Nephron progenitor cell (in vitro differentiated cells): ENCODE measurements at regions not wholly inside any gene's neighbourhood (a gene's known extent, or its start where the extent isn't known, plus 50 kb on each side); places are given as distances from the start of the nearest gene placed in this dataset.

Experiments used
- DNase-seq: peaks from one replicate; pipeline ENCODE4 v3.0.0; 2021
- H3K27ac Mint-ChIP-seq: 2 replicates; pipeline ENCODE4 v1.8.0; 2021; ENCODE audit warnings: mild to moderate bottlenecking, moderate library complexity, mixed read lengths
- H3K27me3 Mint-ChIP-seq: 2 replicates; pipeline ENCODE4 v1.8.0; 2021; ENCODE audit warnings: mild to moderate bottlenecking, low read depth, mixed read lengths; ENCODE audit not compliant: poor library complexity
- H3K36me3 Mint-ChIP-seq: 2 replicates; pipeline ENCODE4 v1.8.0; 2021; ENCODE audit warnings: low read depth, mixed read lengths
- H3K4me1 Mint-ChIP-seq: 2 replicates; pipeline ENCODE4 v1.8.0; 2021; ENCODE audit warnings: mixed read lengths
- H3K4me3 Mint-ChIP-seq: 2 replicates; pipeline ENCODE4 v1.8.0; 2021; ENCODE audit warnings: mild to moderate bottlenecking, moderate library complexity, mixed read lengths
- H3K9me3 Mint-ChIP-seq: 2 replicates; pipeline ENCODE4 v1.8.0; 2021; ENCODE audit warnings: mild to moderate bottlenecking, moderate library complexity, mixed read lengths
- CTCF ChIP-seq: fragments of 200-600 bp; sonication (generic); IDR thresholded peaks from 2 replicates; pipeline ENCODE4 v1.5.0; 2021; ENCODE audit warnings: antibody characterized with exemption

- H3K4me3 Mint-ChIP-seq, result no peak overlapping the region
- no peak overlapping the region for H3K27ac Mint-ChIP-seq
- H3K36me3 Mint-ChIP-seq, result no peaks in the 10 kb centered on the region
- H3K4me1 Mint-ChIP-seq, result peaks cover 10% of the 10 kb centered on the region
- peaks cover 14% of the 10 kb centered on the region for H3K27me3 Mint-ChIP-seq
- no peak for TF ChIP-seq CTCF
- DNase-seq, result no peak
- H3K9me3 Mint-ChIP-seq, result peaks cover 4% of the 10 kb centered on the region
Measured at GRCh38 chr11:10377183-10377582, 72.3 kb downstream of the ADM start.

GRCh38 chr11:10378362-10378761 lies 73.5 kb downstream of the ADM start:
- Mint-ChIP-seq H3K4me3 (no peak overlapping the region), H3K36me3 (no peaks in the 10 kb centered on the region), H3K27me3 (peaks cover 14% of the 10 kb centered on the region), H3K4me1 (peaks cover 7% of the 10 kb centered on the region), H3K9me3 (no peaks in the 10 kb centered on the region), H3K27ac (no peak overlapping the region)
- DNase-seq, result no peak
- TF ChIP-seq CTCF, result no peak

- no peaks in the 10 kb centered on the region for H3K36me3 Mint-ChIP-seq
- no peaks in the 10 kb centered on the region for H3K9me3 Mint-ChIP-seq
- H3K4me3 Mint-ChIP-seq, result no peak overlapping the region
- DNase-seq, result peak; percentile 69
- TF ChIP-seq CTCF, result no peak
- no peak overlapping the region for H3K27ac Mint-ChIP-seq
- H3K27me3 Mint-ChIP-seq, result peaks cover 14% of the 10 kb centered on the region
- peaks cover under 1% of the 10 kb centered on the region for H3K4me1 Mint-ChIP-seq
Measured at GRCh38 chr11:10379022-10379421, 74.1 kb downstream of the ADM start.

GRCh38 chr11:10379426-10379825 lies 74.6 kb downstream of the ADM start:
- no peak for TF ChIP-seq CTCF
- Mint-ChIP-seq H3K4me3 (no peak overlapping the region), H3K27ac (no peak overlapping the region), H3K36me3 (no peaks in the 10 kb centered on the region), H3K27me3 (peaks cover 14% of the 10 kb centered on the region), H3K4me1 (no peaks in the 10 kb centered on the region), H3K9me3 (no peaks in the 10 kb centered on the region)
- DNase-seq, result no peak

GRCh38 chr11:10379871-10380568 lies 75.0 kb upstream of the AMPD3 start:
- Mint-ChIP-seq H3K27ac (no peak overlapping the region), H3K4me3 (no peak overlapping the region), H3K36me3 (no peaks in the 10 kb centered on the region), H3K9me3 (no peaks in the 10 kb centered on the region), H3K27me3 (peaks cover 14% of the 10 kb centered on the region), H3K4me1 (no peaks in the 10 kb centered on the region)
- TF ChIP-seq CTCF, result no peak
- DNase-seq, result no peak

- H3K27ac Mint-ChIP-seq, result no peak overlapping the region
- H3K9me3 Mint-ChIP-seq, result no peaks in the 10 kb centered on the region
- TF ChIP-seq CTCF, result no peak
- H3K4me3 Mint-ChIP-seq, result no peak overlapping the region
- peaks cover 17% of the 10 kb centered on the region for H3K27me3 Mint-ChIP-seq
- H3K4me1 Mint-ChIP-seq, result no peaks in the 10 kb centered on the region
- H3K36me3 Mint-ChIP-seq, result no peaks in the 10 kb centered on the region
- no peak for DNase-seq
Measured at GRCh38 chr11:10380921-10381320, 74.1 kb upstream of the AMPD3 start.
